ENCODE measurements at regions not wholly inside any gene's neighbourhood (a gene's known extent, or its start where the extent isn't known, plus 50 kb on each side); places are given as distances from the start of the nearest gene placed in this dataset.
"Not testable (repeated sequence)": the region's sequence is repeated elsewhere in the genome, so short reads cannot be mapped to it uniquely, and the experiment has no call there.

DNA sequence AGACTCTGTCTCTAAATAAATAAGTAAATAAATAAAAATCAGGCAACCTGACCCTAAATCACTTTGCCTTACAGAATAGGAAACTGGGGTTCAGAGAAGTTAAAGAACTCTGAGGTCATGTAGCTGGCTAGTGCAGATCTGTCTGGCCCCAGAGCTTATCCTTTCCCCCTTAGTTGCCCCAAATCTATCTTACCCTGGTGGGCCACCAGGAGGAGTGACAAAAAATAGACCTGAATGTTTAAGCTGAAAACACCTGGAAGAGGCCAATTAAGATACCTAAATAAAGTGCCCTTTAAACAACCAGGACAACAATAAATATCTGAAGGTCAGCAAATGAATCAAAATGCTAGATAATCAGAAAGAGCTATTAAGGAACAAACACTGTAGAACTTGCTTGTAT lies 59.7 kb downstream of the TEX35 start:
- DNase-seq (ENCODE audit: low read depth), result no peak

DNA sequence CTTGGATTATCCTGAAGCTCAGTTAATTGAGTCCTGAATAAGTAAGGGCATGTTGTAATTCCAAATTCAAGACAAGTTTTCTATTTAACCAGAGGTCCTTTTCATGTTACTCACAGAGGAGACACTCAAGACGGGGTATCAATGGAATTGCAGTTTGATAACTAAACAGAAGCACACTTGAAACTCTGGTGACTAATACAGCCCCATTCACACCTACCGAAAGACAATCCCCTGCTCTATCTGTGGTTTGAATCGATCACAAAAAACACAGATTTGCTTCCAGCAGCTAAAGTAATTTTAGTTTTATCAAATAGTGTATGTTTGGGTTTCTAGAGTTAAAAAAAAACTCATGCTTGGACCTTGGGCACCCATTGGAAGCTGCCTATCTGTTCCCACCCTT lies 60.4 kb downstream of the TEX35 start:
- no peak for DNase-seq (ENCODE audit: low read depth)

DNA sequence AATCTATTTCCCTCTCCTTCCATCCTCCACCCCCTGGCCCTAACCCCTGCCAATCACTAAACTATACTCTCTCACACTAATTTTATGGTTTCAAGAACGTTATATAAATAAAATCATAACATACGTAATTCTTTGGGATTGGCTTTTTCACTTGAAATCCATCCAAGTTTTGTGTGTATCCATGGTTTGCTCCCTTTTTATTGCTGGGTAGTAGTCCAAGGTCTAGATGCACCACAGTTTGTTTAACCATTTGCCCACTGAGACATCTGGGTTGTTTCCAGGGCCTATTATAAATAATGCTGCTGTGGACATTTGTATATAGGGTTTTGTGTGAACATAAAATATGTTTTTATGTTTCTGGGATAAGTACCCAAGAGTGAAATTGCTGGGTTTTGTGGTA lies 61.4 kb downstream of the TEX35 start:
- DNase-seq (ENCODE audit: low read depth), result no peak

DNA sequence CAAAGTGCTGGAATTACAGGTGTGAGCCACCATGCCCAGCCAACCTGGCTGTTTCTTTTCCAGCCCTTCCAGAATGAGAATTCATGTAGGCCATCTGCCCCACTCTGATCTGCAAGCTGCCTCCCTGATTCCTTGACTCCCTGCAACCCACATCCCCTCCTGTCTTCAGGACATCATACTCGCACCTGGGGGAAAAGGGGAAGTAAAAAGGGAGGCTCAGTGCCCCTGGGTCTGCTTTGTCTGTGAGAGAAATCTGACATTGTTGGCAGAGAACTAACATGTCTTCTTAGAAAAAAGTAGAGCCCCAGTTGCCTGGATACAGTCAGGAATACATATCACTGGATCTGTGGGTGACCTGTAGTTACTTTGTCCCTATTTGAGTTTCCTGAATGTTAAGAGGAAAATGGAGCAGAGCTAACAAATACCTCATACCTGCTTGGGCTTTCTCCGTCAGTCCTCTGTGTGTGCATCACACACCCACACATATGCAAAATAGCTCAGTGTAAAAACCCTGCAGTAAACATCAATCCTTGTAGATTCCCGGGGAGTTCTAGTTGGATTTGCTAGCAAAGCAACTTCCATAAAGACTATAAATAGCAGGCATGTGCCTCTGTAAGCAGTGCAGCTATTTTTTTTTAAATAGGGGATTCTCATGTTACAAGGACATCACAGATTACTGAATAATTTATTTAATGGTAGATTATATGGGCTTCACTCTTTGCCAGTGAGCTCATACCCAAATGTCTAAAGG lies 62.9 kb downstream of the TEX35 start:
- DNase-seq (ENCODE audit: low read depth), result peak; percentile 5

DNA sequence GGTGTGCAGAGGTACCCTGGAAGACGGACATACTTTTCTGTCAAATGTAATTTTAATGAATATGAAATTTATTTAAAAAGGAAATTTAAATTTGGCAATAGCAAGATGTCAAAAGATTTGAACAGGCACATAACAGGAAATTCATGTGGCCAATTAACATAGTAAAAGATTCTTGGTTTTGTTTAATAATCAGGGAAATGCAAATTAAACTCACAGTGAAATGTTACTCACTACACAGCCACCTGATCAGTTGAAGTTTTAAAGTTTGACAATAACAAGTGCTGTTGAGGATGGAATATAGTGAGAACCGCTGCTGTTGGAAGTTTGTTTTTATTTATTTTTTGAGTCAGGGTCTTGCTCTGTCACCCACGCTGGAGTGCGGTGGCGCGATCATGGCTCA lies 63.9 kb downstream of the TEX35 start:
- no peak for DNase-seq (ENCODE audit: low read depth)

DNA sequence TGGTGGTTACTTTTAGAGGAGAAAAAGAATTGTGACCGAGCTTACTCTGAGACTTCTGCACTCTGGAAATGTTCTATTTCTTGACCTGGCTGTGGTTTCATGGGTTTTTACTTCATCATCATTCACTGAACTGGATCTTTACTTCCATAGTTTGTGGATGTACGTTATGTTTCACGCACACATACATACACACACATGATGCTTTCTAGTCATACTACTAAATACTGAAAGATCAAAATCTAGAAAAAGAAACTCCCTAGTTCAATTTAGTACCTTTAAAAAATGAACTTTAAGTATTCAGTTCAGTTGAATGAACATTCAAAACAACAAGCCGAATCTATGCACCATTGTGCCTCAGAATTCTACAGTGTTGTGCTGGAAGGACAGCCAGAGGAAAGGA lies 65.0 kb downstream of the TEX35 start:
- DNase-seq (ENCODE audit: low read depth), result no peak

DNA sequence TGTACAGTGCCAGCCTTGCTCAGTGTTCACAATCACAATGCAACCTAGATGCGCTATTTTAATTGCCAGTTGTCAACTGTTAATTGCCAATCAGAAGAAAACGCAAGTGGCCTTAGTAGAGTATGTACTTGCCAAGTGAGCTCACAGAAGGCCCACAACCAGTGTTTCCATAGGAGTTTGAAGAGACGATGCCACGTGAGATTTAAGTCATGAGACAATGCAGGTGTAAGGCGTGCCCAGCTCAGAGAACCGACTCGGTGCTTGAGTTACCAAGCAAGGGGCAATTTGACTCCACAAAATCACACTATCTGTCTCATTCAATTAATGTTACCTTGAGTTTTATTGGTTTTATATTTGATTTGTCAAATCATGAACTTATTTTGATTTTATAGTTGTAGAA lies 65.6 kb downstream of the TEX35 start:
- no peak for DNase-seq (ENCODE audit: low read depth)

DNA sequence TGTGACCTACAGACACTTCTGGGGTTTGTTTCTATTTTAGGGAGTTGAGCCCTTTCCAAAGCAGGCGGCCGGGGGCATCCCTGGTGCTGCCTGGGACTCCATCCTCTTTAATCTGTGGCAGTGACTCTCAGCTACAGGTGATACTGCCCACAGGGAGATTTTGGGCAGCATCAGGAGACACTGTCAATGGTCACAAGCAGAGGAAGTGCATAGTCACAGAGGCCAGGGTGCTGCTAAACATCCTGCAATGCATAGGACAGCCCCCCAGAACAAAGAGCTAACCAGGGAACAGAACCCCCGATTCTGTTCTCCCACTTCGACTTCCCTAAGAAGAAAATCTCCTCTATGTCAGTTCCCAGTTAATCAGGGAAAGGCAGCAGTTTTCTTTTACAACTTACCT lies 66.2 kb downstream of the TEX35 start:
- DNase-seq (ENCODE audit: low read depth), result no peak

DNA sequence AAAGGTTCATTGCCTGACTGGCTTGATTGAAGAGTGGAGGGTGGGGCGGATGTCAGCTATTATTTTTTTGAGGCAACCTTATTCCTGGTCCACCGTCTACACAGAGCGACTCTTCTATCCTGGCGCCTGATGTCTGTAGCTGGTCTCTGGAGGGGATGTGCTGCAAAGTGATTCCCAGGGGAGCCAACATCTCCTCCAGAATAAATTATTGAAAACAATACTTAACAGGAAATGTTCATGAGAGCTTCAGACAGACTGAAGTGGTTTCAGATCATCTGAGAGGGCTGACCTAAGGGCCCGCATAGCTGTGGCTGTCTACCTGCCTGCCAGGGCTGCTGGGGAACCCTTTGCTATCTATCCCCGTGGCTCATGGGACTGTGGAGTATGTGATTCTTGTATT lies 66.7 kb downstream of the TEX35 start:
- no peak for DNase-seq (ENCODE audit: low read depth)

DNA sequence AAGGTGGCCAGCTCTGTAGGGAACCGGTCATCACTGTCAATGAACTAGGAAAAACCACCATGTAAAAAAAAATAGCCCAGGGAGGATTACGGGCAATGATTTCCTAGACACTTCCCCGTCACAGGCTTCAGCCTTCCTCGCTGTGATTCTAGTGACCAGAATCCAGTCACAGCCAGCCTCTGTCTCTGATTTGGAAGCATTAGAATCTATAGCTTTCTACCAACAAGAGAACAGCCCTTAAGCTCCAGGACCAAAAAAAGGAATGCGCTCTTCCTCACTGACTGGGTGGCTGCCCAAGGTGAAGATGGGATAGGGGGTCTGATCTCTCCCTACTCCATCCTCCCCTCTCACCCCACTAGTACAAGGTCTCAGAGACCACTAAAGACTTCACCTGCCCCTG lies 67.2 kb downstream of the TEX35 start:
- DNase-seq (ENCODE audit: low read depth), result no peak

DNA sequence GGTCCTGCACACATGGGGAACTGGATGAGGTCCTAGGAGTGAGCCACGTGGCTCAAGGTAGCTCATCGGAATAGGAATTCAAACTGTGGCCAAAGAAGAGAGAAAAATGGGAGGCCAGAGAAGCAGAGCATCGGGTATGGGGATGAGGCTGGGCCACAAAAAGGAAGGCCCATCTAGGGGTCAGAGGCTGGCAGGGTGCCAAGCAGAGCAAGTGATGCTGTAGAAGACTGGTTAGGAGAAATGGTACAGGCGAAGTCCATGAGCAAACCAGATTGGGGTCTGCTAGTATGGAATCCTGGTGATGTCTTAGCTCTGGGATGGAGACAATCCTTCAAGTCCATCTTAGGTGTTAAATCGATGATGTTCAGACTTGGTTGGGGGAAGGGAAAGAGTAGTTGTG lies 68.0 kb downstream of the TEX35 start:
- DNase-seq (ENCODE audit: low read depth), result no peak

DNA sequence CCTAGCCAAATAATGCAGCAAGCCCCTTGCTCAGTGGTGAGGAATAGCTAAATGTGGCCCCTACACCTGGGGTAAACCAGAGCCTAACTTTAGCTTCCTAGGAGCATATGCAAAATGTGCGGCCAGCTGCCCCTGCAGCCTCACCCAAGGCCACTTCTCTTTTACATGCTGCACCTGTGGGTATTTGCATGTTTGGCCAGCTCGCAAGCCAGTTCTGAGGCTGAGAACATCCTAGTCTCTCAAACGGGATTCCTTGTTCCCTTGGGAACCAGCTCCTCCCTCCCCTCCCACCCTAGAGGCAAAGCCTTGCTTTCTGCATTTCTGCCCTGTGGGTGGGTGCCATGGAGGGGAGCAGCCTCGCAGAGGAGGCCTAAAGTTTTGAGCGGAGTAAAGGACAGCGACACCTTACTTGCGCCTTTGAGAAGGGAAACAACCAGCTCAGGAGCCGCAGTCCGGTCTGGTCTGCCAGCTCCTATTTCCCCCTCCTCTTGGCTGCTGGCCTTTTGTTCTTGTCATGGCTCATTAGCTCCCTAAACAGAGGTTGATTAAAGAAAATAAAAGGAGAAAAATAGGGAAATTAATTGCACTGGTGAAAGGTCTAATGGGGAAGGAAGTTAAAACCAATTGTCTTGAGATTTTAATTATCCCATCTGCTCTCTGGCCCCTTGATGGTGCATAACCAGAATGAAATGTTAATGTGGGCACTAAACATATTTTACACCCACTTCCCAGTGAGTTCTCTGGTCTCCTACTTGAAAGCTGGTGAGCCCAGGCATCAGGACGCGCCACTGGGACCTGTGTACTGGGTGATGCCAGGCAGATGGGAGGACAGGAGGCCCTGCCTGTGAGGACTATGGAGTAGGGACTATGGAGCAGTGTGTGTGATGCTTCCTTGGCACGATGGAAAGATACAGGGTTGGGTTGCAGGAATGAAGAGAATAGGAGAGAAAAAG lies 68.7 kb downstream of the TEX35 start:
- no peak for DNase-seq (ENCODE audit: low read depth)

DNA sequence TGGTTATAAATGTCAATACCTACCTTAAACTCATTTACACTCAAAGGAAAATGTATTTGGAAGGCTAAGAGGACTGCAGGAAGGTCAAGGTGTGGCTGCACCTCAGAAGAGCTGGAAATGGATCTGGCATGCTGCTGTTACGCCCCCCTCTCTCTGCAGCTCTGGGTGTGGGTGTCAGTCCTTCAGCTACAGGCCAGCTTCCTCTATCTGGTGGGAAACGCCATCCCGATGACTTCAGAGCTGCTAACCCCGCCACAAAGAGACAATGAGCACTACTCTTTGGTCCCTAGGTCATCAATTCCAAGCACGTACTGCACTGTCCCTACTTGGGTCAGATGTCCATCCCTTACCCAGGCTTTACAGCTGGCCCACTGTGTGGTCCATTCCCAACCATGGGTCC lies 74.2 kb downstream of the TEX35 start:
- no peak for DNase-seq (ENCODE audit: low read depth)

DNA sequence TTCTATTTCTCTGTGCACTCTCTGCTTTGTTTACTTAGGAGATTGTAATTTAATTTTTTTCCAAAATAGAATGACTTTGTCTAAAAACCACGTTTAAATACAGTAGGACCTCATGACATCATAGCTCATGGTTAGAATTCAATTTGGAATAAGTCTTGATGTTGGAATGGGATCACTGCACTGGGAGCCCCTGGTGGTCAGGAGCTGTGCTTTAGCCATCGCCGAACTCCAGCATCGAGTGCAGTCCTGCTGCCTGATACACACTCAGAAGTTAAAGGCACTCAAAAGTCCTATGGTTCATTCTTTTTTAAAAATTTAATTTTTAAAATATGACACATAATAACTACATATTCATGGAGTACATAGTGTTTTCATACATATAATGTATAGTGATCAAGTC lies 75.1 kb downstream of the TEX35 start:
- DNase-seq (ENCODE audit: low read depth), result no peak

DNA sequence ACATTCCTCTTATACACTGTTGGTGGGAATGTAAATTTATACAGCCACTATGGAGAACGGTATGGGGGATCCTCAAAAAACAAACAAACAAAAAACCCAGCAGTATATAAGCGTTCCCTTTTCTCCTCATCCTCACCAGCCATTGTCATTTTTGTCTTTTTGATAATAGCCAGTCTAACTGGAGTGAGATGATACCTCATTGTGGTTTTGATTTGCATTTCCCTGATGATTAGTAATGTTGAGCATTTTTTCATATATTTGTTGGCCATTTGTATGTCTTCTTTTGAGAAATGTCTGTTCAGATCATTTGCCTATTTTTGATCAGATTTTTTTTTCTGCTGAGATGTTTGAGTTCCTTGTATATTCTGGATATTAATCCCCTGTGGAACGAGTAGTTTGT lies 76.1 kb downstream of the TEX35 start:
- not testable (repeated sequence) for DNase-seq (ENCODE audit: low read depth)

DNA sequence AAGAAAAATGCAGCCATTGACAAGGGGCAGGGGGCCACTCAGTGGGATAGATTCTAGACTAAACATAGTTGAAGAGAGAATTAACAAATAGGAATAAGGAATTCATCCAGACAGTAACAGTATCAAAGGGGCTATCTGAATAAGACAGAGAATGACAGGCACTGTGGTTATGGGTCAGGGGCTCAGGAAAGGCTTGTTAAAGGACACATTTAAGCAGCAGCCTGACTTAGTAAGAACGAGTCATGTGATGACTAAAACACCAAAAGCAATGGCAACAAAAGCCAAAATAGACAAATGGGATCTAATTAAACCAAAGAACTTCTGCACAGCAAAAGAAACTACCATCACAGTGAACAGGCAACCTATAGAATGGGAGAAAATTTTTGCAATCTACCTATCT lies 78.9 kb downstream of the TEX35 start:
- peak; percentile 69 for DNase-seq (ENCODE audit: low read depth)

DNA sequence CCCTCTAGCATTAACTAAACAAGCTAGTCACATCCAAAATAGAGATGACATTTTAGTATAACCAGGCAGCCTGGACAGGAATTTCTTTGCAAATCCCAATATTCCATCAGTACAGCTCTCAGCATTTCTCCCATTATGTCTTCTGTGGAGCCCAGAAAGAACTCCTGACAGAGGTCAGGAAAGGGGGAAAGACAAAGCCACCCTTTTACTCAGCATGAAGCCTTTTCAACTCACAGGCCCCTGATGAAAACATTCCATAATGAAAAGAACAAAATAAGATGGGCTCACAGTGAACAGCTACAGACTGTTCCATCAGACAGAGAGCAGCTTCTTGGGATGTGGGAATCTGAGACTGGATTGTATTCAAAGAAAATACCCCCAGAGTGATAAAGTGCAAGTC lies 80.6 kb downstream of the TEX35 start:
- no peak for DNase-seq (ENCODE audit: low read depth)

DNA sequence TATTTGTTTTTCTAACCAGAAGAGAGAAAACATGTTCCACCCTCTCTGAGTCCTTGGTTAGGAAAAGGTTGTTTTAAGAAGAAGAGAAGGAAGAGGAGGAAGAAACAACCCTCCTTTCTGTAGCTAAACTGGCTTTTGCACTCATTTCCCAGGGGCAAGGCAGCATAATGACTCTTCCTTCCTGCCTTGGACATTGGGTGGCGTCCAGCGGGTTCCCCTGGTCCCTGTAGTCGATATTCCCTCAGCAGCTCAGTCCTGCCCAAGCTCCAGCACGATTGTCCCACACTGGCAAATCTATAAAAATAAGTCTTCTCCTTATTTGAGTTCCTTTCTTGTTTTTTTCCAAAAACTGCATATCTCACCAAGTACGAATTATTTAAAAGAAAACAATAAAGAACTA lies 81.2 kb downstream of the TEX35 start:
- DNase-seq (ENCODE audit: low read depth), result no peak

DNA sequence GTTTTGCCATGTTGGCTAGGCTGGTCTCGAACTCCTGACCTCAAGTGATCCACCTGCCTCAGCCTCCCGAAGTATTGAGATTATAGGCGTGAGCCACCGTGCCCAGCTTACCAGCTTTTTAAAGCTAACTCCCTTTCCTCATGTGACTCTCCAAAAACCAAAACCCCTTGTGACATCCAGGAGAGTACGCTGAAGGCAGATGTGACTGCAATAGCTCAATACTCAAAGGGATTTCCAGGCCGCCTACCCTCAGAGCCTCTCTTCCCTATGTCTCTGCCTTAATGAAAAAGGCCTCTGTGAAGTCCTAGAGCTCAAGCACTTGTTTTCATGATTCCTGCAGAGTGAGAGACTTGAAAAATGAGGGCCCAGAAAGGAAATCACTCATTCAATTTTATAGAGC lies 82.6 kb downstream of the TEX35 start:
- DNase-seq (ENCODE audit: low read depth), result no peak

DNA sequence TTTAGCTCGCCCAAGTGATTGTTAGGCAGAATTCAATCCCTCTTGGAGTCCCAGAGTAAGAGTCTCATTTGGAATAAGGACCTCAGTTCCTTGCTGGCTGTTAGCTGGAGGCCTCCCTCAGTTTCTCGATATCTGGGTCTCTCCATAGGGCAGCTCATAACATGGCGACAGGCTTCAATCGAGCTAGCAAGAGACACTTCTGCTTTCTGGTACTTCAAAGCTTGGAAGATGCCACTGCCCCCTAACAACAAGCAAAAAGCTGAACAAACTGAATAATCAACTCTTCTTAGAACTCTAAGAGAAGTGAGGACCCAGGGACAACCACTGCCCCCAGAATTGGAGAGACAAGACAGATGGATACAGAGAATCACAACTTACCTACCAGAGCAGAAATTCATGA lies 86.2 kb downstream of the TEX35 start:
- DNase-seq (ENCODE audit: low read depth), result no peak

DNA sequence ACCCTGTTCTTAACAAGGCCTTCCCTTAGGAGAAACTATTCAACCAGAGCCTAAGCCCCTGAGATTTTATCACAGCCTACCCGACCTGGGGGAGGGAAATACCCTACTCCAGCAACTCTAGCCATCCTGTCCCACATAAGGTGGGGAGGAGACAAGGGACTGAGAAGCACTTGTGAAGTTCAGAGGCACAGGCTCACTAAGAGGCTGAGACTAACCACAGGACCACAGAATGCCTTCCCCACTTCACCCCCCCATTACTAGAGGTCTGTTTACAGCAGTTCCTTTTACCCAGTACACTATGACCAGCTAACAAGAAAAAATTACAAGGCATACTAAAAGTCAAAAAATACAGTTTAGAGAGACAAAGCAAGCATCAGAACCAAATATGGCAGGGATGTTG lies 86.8 kb downstream of the TEX35 start:
- DNase-seq (ENCODE audit: low read depth), result no peak

DNA sequence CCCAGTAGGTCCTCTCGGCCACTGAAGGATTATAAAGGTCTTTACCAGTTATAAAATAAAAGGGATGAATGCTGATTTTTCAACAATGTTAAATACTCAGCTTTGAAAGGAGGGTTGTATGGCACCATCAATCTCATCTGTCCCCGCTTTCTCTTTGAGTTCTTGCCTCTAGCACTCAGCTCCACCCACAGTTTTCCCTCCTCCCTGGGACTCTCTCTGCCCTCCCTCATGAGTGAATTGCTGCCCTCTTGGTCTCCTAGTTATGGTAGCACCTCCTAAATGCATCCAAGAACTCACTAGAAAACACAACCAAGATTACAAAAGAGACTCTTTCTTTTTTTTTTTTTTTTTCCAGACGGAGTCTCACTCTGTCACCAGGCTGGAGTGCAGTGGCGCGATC lies 91.0 kb downstream of the TEX35 start:
- DNase-seq (ENCODE audit: low read depth), result no peak

DNA sequence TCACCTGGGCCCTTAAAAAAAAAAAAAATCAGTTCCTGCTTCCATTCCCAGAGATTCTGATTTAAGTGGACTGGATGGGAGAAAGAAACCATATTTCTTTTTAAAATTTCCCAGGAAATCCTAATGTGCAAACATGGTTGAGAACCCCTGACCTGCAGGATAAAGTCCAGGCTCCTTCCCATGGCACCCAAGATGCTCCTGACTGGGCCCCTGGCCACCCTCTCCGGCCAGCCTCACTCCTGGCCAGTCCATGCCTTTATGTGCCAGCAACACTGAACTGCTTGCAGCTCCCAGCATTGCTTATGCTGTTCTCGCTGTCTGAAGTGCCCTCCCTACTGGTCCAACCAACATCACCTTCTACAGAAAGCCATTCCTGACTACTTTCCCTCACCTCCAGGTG lies 93.9 kb downstream of the TEX35 start:
- no peak for DNase-seq (ENCODE audit: low read depth)

All from LHCN-M2 (cell line).